Sigmoid colon (tissue), 6 donors: ENCODE measurements at regions not wholly inside any gene's neighbourhood (a gene's known extent, or its start where the extent isn't known, plus 50 kb on each side); places are given as distances from the start of the nearest gene placed in this dataset.

ENCODE experiments used
- DNase-seq: peaks from one replicate; pipeline ENCODE4 v3.0.0-alpha.2; 2019
- H3K27ac ChIP-seq, 4 donors: fragments of 200-600 bp; sonication (generic); one replicate each; pipeline ENCODE4 v1.5.1; 2016 to 2019; ENCODE audit warnings: mild to moderate bottlenecking in 1 of 4
- H3K27me3 ChIP-seq, 3 donors: fragments of 200-600 bp; sonication (generic); one replicate each; pipeline ENCODE4 v1.5.1; 2019; ENCODE audit warnings: mild to moderate bottlenecking in 1 of 3
- H3K36me3 ChIP-seq, 4 donors: fragments of 200-600 bp; sonication (generic); one replicate each; pipeline ENCODE4 v1.5.1; 2016 to 2019
- H3K4me1 ChIP-seq, 4 donors: fragments of 200-600 bp; sonication (generic); one replicate each; pipeline ENCODE4 v1.5.1; 2017 to 2019
- H3K4me3 ChIP-seq, 4 donors: fragments of 200-600 bp; sonication (generic); one replicate each; pipeline ENCODE4 v1.5.1; 2017 to 2019; ENCODE audit warnings: mild to moderate bottlenecking in 2 of 4, moderate library complexity in 1 of 4
- H3K9me3 ChIP-seq, 4 donors: fragments of 200-600 bp in 3 of 4; sonication (generic) in 3 of 4; one replicate each; pipeline versions ENCODE4 v1.5.1 to v1.6.1; 2013 to 2019
- EP300 ChIP-seq, 4 donors: sonication (generic); formaldehyde crosslinking; IDR thresholded peaks; one replicate each; pipeline ENCODE4 v1.6.1; 2017; ENCODE audit warnings: antibody characterized with exemption in 4 of 4
- POLR2A ChIP-seq, 2 donors: fragments of 450-650 bp; IDR thresholded peaks; one replicate each; pipeline ENCODE4 v1.6.1; 2016; ENCODE audit warnings: antibody characterized with exemption in 2 of 2, mild to moderate bottlenecking in 2 of 2, moderate library complexity in 2 of 2
- POLR2AphosphoS5 ChIP-seq, 4 donors: sonication (generic); formaldehyde crosslinking; IDR thresholded peaks; one replicate each; pipeline ENCODE4 v1.6.1; 2017; ENCODE audit warnings: antibody characterized with exemption in 4 of 4
- WGBS, 2 donors: extraction: QIAGEN DNeasy Blood & Tissue Kit; methylation state at CpG; one replicate each; pipeline ENCODE4 v1.1.7; 2013; 5-methylcytosine and 5-hydroxymethylcytosine counted together
- intact Hi-C: fragments of 100-400 bp; cut with DNase I; formaldehyde crosslinking; loops from one replicate; pipeline ENCODE4 v1.15.1; 2023
- TF ChIP-seq, protein P1 (sequence below), 4 experiments: fragments of 450-650 bp in 3 of 4; fragments of 200-600 bp in 1 of 4; IDR thresholded peaks; one replicate each; pipeline ENCODE4 v1.5.1; 2016 to 2019; ENCODE audit warnings: antibody characterized with exemption in 4 of 4, mild to moderate bottlenecking in 3 of 4, moderate library complexity in 2 of 4
- donor health status: healthy with polysubstance abuse.
- donor health status: healthy.

DNA sequence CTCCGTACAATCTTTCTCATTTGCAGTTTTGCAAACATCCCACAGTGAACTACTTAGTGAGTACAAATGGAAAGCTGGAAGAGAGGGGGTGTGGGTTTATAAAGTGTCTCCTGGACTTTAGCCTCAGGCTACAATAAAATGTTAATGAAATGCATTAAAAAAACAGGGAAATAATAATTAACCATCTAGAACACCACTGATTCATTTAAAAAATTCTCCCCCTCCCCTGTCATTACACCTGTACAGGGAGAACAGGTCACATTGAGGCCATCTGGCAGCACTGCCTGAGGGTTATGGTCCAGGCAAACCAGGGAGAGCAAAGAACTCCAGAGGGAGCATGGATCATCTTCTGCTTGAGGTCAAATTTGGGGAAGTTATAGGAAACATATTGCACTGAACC lies 96.3 kb downstream of the TSPAN8 start:
- intact Hi-C loops = no loop called here
- Histone ChIP-seq H3K9me3 (no peaks in the 10 kb centered on the region), H3K36me3 (no peaks in the 10 kb centered on the region), H3K4me3 (no peak overlapping the region), H3K4me1 (no peaks in the 10 kb centered on the region), H3K27ac (no peak overlapping the region), H3K27me3 (no peaks in the 10 kb centered on the region)
- TF ChIP-seq, protein P1, sequence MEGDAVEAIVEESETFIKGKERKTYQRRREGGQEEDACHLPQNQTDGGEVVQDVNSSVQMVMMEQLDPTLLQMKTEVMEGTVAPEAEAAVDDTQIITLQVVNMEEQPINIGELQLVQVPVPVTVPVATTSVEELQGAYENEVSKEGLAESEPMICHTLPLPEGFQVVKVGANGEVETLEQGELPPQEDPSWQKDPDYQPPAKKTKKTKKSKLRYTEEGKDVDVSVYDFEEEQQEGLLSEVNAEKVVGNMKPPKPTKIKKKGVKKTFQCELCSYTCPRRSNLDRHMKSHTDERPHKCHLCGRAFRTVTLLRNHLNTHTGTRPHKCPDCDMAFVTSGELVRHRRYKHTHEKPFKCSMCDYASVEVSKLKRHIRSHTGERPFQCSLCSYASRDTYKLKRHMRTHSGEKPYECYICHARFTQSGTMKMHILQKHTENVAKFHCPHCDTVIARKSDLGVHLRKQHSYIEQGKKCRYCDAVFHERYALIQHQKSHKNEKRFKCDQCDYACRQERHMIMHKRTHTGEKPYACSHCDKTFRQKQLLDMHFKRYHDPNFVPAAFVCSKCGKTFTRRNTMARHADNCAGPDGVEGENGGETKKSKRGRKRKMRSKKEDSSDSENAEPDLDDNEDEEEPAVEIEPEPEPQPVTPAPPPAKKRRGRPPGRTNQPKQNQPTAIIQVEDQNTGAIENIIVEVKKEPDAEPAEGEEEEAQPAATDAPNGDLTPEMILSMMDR (IDR thresholded peaks at IDR 0.05) = no peak
- no peak for TF ChIP-seq POLR2A (IDR thresholded peaks at IDR 0.05)
- no peak for TF ChIP-seq POLR2AphosphoS5 (IDR thresholded peaks at IDR 0.05)
- no peak for TF ChIP-seq EP300 (IDR thresholded peaks at IDR 0.05)
- no peak for DNase-seq
- 33 to 67% methylated on average over 1 of the region's 1 CpG for WGBS, 2 donors

DNA sequence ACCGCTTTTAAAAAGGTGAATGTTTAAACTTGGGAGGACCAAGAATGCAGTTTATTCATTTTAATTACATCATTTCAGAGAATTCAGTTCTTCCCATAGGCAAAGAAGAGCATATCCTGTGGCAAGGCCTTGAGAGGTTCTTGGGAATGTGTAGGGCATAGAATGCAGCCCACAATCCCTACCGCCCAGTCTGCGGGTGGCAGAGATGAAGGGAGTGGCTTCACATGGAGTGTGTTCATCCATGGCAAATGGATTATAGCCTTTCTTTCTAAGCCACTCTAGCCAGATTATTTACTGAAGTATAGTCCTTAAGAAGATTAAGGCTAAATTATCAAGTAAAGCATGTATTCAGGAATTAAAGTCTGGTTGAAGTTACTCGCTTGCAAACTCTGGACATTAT lies 97.4 kb downstream of the TSPAN8 start:
- H3K27ac ChIP-seq = no peak overlapping the region
- no peaks in the 10 kb centered on the region for H3K4me1 ChIP-seq
- no peaks in the 10 kb centered on the region for H3K9me3 ChIP-seq
- H3K36me3 ChIP-seq = no peaks in the 10 kb centered on the region
- DNase-seq = no peak
- 95 to 96% methylated on average over 4 of the region's 4 CpGs for WGBS, 2 donors
- no peak overlapping the region for H3K4me3 ChIP-seq
- no peak for TF ChIP-seq POLR2A (IDR thresholded peaks at IDR 0.05)
- TF ChIP-seq, protein P1 (IDR thresholded peaks at IDR 0.05) = no peak
- no peak for TF ChIP-seq POLR2AphosphoS5 (IDR thresholded peaks at IDR 0.05)
- TF ChIP-seq EP300 (IDR thresholded peaks at IDR 0.05) = no peak
- H3K27me3 ChIP-seq = no peaks in the 10 kb centered on the region
- intact Hi-C loops = no loop called here

DNA sequence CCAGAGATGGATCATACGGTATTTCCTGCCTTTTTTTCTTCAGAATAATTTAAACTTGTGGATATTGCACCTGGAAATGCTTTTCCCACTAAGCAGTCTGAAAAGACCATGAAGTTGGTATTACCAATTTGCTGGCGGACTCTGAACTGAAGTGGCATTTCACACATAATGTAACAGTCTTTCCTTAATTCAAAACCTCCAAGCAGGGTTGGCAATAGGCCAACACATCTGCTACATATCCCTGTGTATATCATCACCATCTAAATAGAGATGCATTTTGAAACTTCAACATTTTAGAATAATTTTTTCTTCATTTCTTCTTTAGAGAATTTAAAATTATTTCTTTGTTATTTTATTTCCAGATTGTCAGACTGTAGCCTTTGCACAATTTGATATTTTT lies 100.5 kb downstream of the TSPAN8 start:
- no peak for DNase-seq
- Histone ChIP-seq H3K4me1 (no peaks in the 10 kb centered on the region), H3K36me3 (no peaks in the 10 kb centered on the region), H3K27me3 (no peaks in the 10 kb centered on the region), H3K27ac (no peak overlapping the region), H3K4me3 (no peak overlapping the region), H3K9me3 (no peaks in the 10 kb centered on the region)
- intact Hi-C loops = no loop called here
- TF ChIP-seq, protein P1 (IDR thresholded peaks at IDR 0.05) = no peak
- TF ChIP-seq POLR2AphosphoS5 (IDR thresholded peaks at IDR 0.05) (no peak), EP300 (IDR thresholded peaks at IDR 0.05) (no peak), POLR2A (IDR thresholded peaks at IDR 0.05) (no peak)
- WGBS, 2 donors = 82 to 87% methylated on average over 2 of the region's 2 CpGs

DNA sequence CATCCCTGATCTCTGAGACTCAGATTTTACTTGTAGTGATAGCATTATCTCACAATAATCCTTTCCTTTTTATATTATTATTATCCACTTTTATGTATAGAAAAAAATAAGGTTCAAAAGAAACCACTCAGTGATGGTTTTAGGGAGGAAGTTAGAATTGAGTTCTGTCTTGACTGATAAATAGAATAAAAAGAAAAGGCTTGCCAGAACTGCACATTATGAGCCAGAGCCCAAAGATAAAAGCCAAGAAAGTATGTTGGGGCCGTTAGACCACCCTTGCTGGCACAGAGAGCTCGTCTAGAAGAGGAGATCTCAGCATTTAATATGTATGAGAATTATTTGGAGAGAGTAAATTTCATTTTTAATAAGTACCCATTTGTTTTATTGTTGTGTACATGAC lies 103.2 kb downstream of the TSPAN8 start:
- Histone ChIP-seq H3K27ac (no peak overlapping the region), H3K4me1 (no peaks in the 10 kb centered on the region), H3K9me3 (no peaks in the 10 kb centered on the region), H3K36me3 (no peaks in the 10 kb centered on the region), H3K4me3 (no peak overlapping the region), H3K27me3 (no peaks in the 10 kb centered on the region)
- no peak for TF ChIP-seq POLR2AphosphoS5 (IDR thresholded peaks at IDR 0.05)
- TF ChIP-seq, protein P1 (IDR thresholded peaks at IDR 0.05) = no peak
- no peak for TF ChIP-seq EP300 (IDR thresholded peaks at IDR 0.05)
- no peak for TF ChIP-seq POLR2A (IDR thresholded peaks at IDR 0.05)
- intact Hi-C loops = no loop called here
- WGBS, 2 donors = 63 to 83% methylated on average over 2 of the region's 2 CpGs
- no peak for DNase-seq

DNA sequence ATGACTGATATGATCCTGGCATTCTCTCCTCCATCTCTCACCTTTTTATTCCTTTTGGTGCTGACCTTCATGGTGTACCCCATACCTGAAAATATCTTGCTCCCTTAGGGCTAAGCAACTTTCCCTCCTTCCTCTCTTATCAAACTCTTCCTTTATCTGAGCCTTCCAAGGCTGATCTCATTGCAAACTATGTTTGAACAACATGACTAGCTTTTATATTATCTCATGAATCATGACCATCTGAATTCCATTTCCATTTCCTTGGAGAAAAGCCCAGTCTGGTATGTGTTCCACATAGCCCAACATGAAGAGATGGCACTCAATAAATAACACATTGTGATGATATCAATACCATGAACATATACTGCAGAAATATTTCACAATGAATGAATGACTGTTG lies 111.6 kb downstream of the TSPAN8 start:
- Histone ChIP-seq H3K36me3 (no peaks in the 10 kb centered on the region), H3K27me3 (no peaks in the 10 kb centered on the region), H3K9me3 (no peaks in the 10 kb centered on the region), H3K4me3 (no peak overlapping the region), H3K27ac (no peak overlapping the region), H3K4me1 (no peaks in the 10 kb centered on the region)
- TF ChIP-seq EP300 (IDR thresholded peaks at IDR 0.05) (no peak), POLR2AphosphoS5 (IDR thresholded peaks at IDR 0.05) (no peak), POLR2A (IDR thresholded peaks at IDR 0.05) (no peak)
- TF ChIP-seq, protein P1 (IDR thresholded peaks at IDR 0.05) = no peak
- DNase-seq = no peak
- intact Hi-C loops = no loop called here
